HepG2 (cell line): ENCODE measurements at regions not wholly inside any gene's neighbourhood (a gene's known extent, or its start where the extent isn't known, plus 50 kb on each side); places are given as distances from the start of the nearest gene placed in this dataset.

Experiments used
- ATAC-seq: fragments of 200-7000 bp; cut with Tn5 transposase; 3 replicates; pipeline ENCODE4 v1.9.1; 2020; ENCODE audit warnings: mild to moderate bottlenecking, moderate library complexity
- BruUV-seq: library from RNA; stranded (reverse); fragments of 400-500 nt; replicated peaks from 2 replicates; lab custom pipeline; 2021; lab: Mats Ljungman, UMichigan
- CTCF ChIA-PET: fragments of 300-600 bp; formaldehyde crosslinking; extraction: SDS; loops from one replicate; lab custom pipeline; 2021; ENCODE audit warnings: low total read pairs, inconsistent platforms, low intra/inter-chr PET ratio; lab: Yijun Ruan, JAX
- POLR2A ChIA-PET: fragments of 350-600 bp; sonication (Branson Sonifier 250); formaldehyde crosslinking; loops from one replicate; lab custom pipeline; 2020; ENCODE audit warnings: antibody characterized with exemption, inconsistent platforms; lab: Yijun Ruan, JAX
- DNase-seq: peaks from one replicate; pipeline ENCODE4 v3.0.0-alpha.2; 2015; ENCODE audit warnings: low spot score
- FAIRE-seq: peaks from 3 replicates; lab custom pipeline; 2011; peaks lifted over from hg19 to GRCh38; lab: Jason Lieb, UNC
- H2AFZ ChIP-seq: one replicate; pipeline ENCODE4 v1.6.1; 2011; ENCODE audit warnings: low read length, inconsistent platforms
- H3K27ac ChIP-seq: fragments of 300-600 bp; 3 replicates; pipeline ENCODE4 v1.8.0; 2011; ENCODE audit warnings: mixed run types, mild to moderate bottlenecking, mixed read lengths, low read length, inconsistent platforms; ENCODE audit not compliant: insufficient read depth; ENCODE audit errors: extremely low read length
- H3K27me3 ChIP-seq, 2 experiments: fragments of 200-600 bp in 1 of 2; 2 replicates in 1 of 2; 3 replicates in 1 of 2; pipeline versions ENCODE4 v1.6.0 to v1.8.0; 2011; ENCODE audit warnings: low read length in 2 of 2, mild to moderate bottlenecking in 2 of 2, moderate library complexity in 2 of 2, inconsistent platforms in 1 of 2; ENCODE audit not compliant: insufficient read depth in 2 of 2, control insufficient read depth in 1 of 2
- H3K36me3 ChIP-seq, 2 experiments: fragments of 200-600 bp in 1 of 2; replicated peaks in 1 of 2; 2 replicates in 1 of 2; 3 replicates in 1 of 2; pipeline versions ENCODE4 v1.5.1 to v1.8.0; 2011; ENCODE audit warnings: low read length in 2 of 2, inconsistent platforms in 1 of 2; ENCODE audit not compliant: insufficient read depth in 2 of 2, control insufficient read depth in 1 of 2
- H3K4me1 ChIP-seq: 2 replicates; pipeline ENCODE4 v1.5.1; 2012; ENCODE audit warnings: low read length, inconsistent platforms; ENCODE audit not compliant: insufficient read depth
- H3K4me2 ChIP-seq: 2 replicates; pipeline ENCODE4 v1.6.0; 2011; ENCODE audit warnings: low read depth, low read length, inconsistent platforms
- H3K4me3 ChIP-seq, 3 experiments: fragments of 200-600 bp in 1 of 3; sonication (generic), shearing (Covaris generic) in 1 of 3; replicated peaks in 1 of 3; 2 replicates each; pipeline ENCODE4 v1.5.1; 2011 to 2016; ENCODE audit warnings: low read length in 3 of 3, inconsistent platforms in 2 of 3, low read depth in 2 of 3, mild to moderate bottlenecking in 2 of 3, control low read depth in 1 of 3, mixed read lengths in 1 of 3; ENCODE audit not compliant: insufficient read depth in 1 of 3
- H3K79me2 ChIP-seq: one replicate; pipeline ENCODE4 v1.6.1; 2011; ENCODE audit warnings: low read length, inconsistent platforms; ENCODE audit not compliant: insufficient read depth
- H3K9ac ChIP-seq: 2 replicates; pipeline ENCODE4 v1.6.0; 2011; ENCODE audit warnings: mild to moderate bottlenecking, low read depth, low read length, inconsistent platforms; ENCODE audit not compliant: insufficient read depth
- H3K9me3 ChIP-seq: 2 replicates; pipeline ENCODE4 v1.5.1; 2012; ENCODE audit warnings: mild to moderate bottlenecking, low read length
- H4K20me1 ChIP-seq: 2 replicates; pipeline ENCODE4 v1.6.0; 2011; ENCODE audit warnings: inconsistent platforms, mild to moderate bottlenecking, low read length, moderate library complexity; ENCODE audit not compliant: insufficient read depth
- ATF7 ChIP-seq, 2 experiments: fragments of 450-650 bp in 1 of 2; sonication (generic) in 1 of 2; formaldehyde crosslinking in 1 of 2; IDR thresholded peaks; 2 replicates each; pipeline versions ENCODE4 v1.4.0 to v1.6.1; 2016 to 2020; ENCODE audit warnings: antibody characterized with exemption in 1 of 2, mild to moderate bottlenecking in 1 of 2, missing genetic modification reagents in 1 of 2
- EEA1 ChIP-seq: sonication (generic); formaldehyde crosslinking; IDR thresholded peaks from 2 replicates; pipeline ENCODE4 v1.5.1; 2020; ENCODE audit warnings: mild to moderate bottlenecking, missing genetic modification reagents, borderline replicate concordance
- ISX ChIP-seq: sonication (generic); formaldehyde crosslinking; conservative IDR thresholded peaks from 2 replicates; pipeline ENCODE4 v1.5.0; 2020; ENCODE audit warnings: missing genetic modification reagents
- KLF12 ChIP-seq: sonication (generic); formaldehyde crosslinking; IDR thresholded peaks from 2 replicates; pipeline ENCODE4 v1.4.0; 2020; ENCODE audit warnings: missing genetic modification reagents, borderline replicate concordance
- PAF1 ChIP-seq: IDR thresholded peaks from 2 replicates; pipeline ENCODE4 v1.6.1; 2016; ENCODE audit warnings: missing genetic modification reagents, missing compliant biosample characterization
- RBM22 ChIP-seq: fragments of 200-400 bp; formaldehyde crosslinking; optimal IDR thresholded peaks from 2 replicates; pipeline ENCODE3; 2017; ENCODE audit warnings: mild to moderate bottlenecking, low read length, moderate library complexity
- SP5 ChIP-seq: IDR thresholded peaks from 2 replicates; pipeline ENCODE4 v1.6.1; 2016; ENCODE audit warnings: low read depth, borderline replicate concordance
- TCF7 ChIP-seq: sonication (generic); IDR thresholded peaks from 2 replicates; pipeline ENCODE4 v1.6.1; 2016; ENCODE audit warnings: antibody characterized with exemption, low read depth
- ZFP41 ChIP-seq: sonication (generic); formaldehyde crosslinking; IDR thresholded peaks from 2 replicates; pipeline ENCODE4 v1.4.0; 2020; ENCODE audit warnings: mild to moderate bottlenecking, missing genetic modification reagents, borderline replicate concordance
- WGBS: methylation state at CpG from one replicate; pipeline ENCODE4 v1.1.6; 2017; ENCODE audit warnings: low lambda C conversion rate; 5-methylcytosine and 5-hydroxymethylcytosine counted together
- in situ Hi-C: cut with HindIII; loops from 2 replicates; pipeline ENCODE4 v1.10.0; 2017; ENCODE audit warnings: low pct_unique_long_range_greater_than_20kb; ENCODE audit not compliant: extremely low pct_ligation_motif_present
- intact Hi-C: fragments of 100-400 bp; cut with micrococcal nuclease; formaldehyde crosslinking; loops from one replicate; pipeline ENCODE4 v1.10.0; 2022; ENCODE audit not compliant: unreplicated experiment
- TF ChIP-seq, protein P1 (sequence below): sonication (generic); formaldehyde crosslinking; IDR thresholded peaks from 2 replicates; pipeline ENCODE4 v1.4.0; 2020; ENCODE audit warnings: mild to moderate bottlenecking, missing genetic modification reagents

DNA sequence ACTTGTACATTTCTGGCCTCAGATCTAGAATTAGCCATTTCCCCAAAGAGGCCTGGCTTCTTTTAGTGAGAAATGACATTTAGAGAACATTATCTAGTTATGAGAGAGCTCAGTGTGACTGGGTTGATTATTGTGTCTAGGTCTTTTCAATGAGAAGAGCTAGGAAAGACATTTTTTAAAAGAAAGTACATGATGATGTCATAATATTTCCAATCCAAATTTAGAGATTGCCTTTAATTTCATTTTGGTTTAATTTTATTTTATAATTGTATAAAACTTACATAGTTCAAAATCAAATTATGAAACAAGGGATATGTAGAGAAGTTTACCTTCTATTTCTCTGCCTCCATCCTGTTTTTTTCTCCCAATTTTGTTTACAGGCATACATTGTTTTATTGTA is 354.9 kb downstream of the TMEM135 start:
- no TSS peak for BruUV-seq
- ChIA-PET CTCF (no interaction called here), POLR2A (no interaction called here)
- H3K4me2 ChIP-seq, result no peak overlapping the region
- H3K36me3 ChIP-seq, result no peaks in the 10 kb centered on the region
- no peak overlapping the region for H3K4me3 ChIP-seq
- no peaks in the 10 kb centered on the region for H4K20me1 ChIP-seq
- FAIRE-seq (no peak), DNase-seq (no peak), ATAC-seq (no peak)
- in situ Hi-C loops, result no loop called here
- no peak overlapping the region for H3K9ac ChIP-seq
- H3K79me2 ChIP-seq, result no peaks in the 10 kb centered on the region
- H3K27ac ChIP-seq, result no peak overlapping the region
- no peak overlapping the region for H2AFZ ChIP-seq
- TF ChIP-seq, protein P1, sequence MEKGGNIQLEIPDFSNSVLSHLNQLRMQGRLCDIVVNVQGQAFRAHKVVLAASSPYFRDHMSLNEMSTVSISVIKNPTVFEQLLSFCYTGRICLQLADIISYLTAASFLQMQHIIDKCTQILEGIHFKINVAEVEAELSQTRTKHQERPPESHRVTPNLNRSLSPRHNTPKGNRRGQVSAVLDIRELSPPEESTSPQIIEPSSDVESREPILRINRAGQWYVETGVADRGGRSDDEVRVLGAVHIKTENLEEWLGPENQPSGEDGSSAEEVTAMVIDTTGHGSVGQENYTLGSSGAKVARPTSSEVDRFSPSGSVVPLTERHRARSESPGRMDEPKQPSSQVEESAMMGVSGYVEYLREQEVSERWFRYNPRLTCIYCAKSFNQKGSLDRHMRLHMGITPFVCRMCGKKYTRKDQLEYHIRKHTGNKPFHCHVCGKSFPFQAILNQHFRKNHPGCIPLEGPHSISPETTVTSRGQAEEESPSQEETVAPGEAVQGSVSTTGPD (CRISPR knock-in tag), result no peak
- TF ChIP-seq ATF7 (IDR thresholded peaks at IDR 0.05) (peak; percentile 92), ATF7 (CRISPR knock-in tag; IDR thresholded peaks at IDR 0.05) (no peak), PAF1 (CRISPR knock-in tag) (no peak), TCF7 (no peak)
- H3K27me3 ChIP-seq, result no peaks in the 10 kb centered on the region
- H3K9me3 ChIP-seq, result no peaks in the 10 kb centered on the region
- H3K4me1 ChIP-seq, result no peaks in the 10 kb centered on the region
- intact Hi-C loops, result no loop called here

GRCh38 chr11:87391496-87391895 is 353.8 kb downstream of the TMEM135 start:
- in situ Hi-C loops, result no loop called here
- 2% methylated on average over 3 of the region's 3 CpGs for WGBS
- no peak overlapping the region for H3K27ac ChIP-seq

More at GRCh38 chr11:87391496-87391895, 353.8 kb downstream of the TMEM135 start:
- ATAC-seq, result no peak
- Histone ChIP-seq H3K4me3 (no peak overlapping the region), H3K9ac (no peak overlapping the region), H3K36me3 (no peaks in the 10 kb centered on the region), H3K9me3 (no peaks in the 10 kb centered on the region), H3K4me2 (no peak overlapping the region), H4K20me1 (no peaks in the 10 kb centered on the region), H3K4me1 (no peaks in the 10 kb centered on the region), H3K27me3 (no peaks in the 10 kb centered on the region), H3K79me2 (no peaks in the 10 kb centered on the region), H2AFZ (no peak overlapping the region)
- no peak for FAIRE-seq
- intact Hi-C loops, result no loop called here
- no TSS peak for BruUV-seq
- DNase-seq, result no peak
- TF ChIP-seq ISX, result no peak
- no peak for TF ChIP-seq EEA1 (CRISPR knock-in tag)
- no peak for TF ChIP-seq RBM22
- no peak for TF ChIP-seq KLF12 (CRISPR knock-in tag)
- no peak for TF ChIP-seq SP5
- TF ChIP-seq ZFP41 (CRISPR knock-in tag), result no peak
- ChIA-PET POLR2A (no interaction called here), CTCF (no interaction called here)
